Duodenal mucosa (tissue), 2 donors: ENCODE measurements at regions not wholly inside any gene's neighbourhood (a gene's known extent, or its start where the extent isn't known, plus 50 kb on each side); places are given as distances from the start of the nearest gene placed in this dataset.

Source experiments
- H3K27ac ChIP-seq: one replicate; pipeline ENCODE4 v1.7.0; 2013; ENCODE audit warnings: low read depth, low read length
- H3K27me3 ChIP-seq, 2 donors: one replicate each; pipeline ENCODE4 v1.7.0; 2013; ENCODE audit warnings: low read length in 2 of 2, control low read depth in 1 of 2; ENCODE audit not compliant: insufficient read depth in 2 of 2, control insufficient read depth in 1 of 2
- H3K36me3 ChIP-seq, 2 donors: one replicate each; pipeline ENCODE4 v1.7.0; 2013; ENCODE audit warnings: low read length in 2 of 2, control low read depth in 1 of 2; ENCODE audit not compliant: insufficient read depth in 2 of 2, control insufficient read depth in 1 of 2
- H3K4me1 ChIP-seq, 2 donors: one replicate each; pipeline ENCODE4 v1.7.0; 2013; ENCODE audit warnings: low read length in 2 of 2, control low read depth in 1 of 2; ENCODE audit not compliant: insufficient read depth in 2 of 2, control insufficient read depth in 1 of 2
- H3K4me3 ChIP-seq, 2 donors: one replicate each; pipeline ENCODE4 v1.7.0; 2013; ENCODE audit warnings: low read length in 2 of 2, low read depth in 1 of 2
- H3K9ac ChIP-seq, 2 donors: one replicate each; pipeline ENCODE4 v1.7.0; 2013; ENCODE audit warnings: low read length in 2 of 2, low read depth in 1 of 2
- H3K9me3 ChIP-seq, 2 donors: one replicate each; pipeline ENCODE4 v1.7.0; 2013; ENCODE audit warnings: low read length in 2 of 2, control low read depth in 1 of 2; ENCODE audit not compliant: control insufficient read depth in 1 of 2

DNA sequence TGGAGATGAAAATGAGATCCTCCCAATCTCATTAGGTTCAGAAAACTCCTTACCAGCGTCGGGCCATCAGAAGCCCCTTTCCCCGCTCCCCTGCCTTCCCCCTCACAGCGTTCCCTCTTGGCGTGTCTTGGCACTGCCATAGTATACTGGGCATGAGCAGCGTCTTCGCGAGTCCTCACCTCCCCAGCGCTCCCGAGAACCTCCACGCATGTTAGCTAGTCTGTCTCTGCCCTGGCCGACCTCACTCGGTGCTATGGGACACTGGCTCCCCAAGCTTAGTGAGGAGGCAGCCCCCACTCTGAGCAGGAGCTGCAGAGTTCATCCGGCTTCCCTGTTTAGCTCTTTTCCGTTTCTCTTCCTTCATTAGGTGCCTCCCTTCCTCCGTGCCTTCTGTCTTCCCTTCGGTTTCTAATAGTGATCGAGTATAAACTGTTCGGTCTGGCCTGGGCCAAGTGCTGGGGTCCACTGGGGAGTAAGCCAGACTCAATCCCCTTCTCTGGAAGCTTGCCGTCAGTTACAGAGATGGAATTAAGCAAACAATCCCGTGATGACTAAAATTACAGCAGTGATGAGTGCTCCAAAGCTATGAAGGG lies 63.8 kb upstream of the OPCML start:
- H3K27ac ChIP-seq, result no peak overlapping the region
- H3K36me3 ChIP-seq, result no peaks in the 10 kb centered on the region
- H3K9ac ChIP-seq, result no peak overlapping the region
- H3K4me1 ChIP-seq, result no peaks in the 10 kb centered on the region
- H3K27me3 ChIP-seq, result no peaks in the 10 kb centered on the region
- H3K4me3 ChIP-seq, result no peak overlapping the region
- no peaks in the 10 kb centered on the region for H3K9me3 ChIP-seq

DNA sequence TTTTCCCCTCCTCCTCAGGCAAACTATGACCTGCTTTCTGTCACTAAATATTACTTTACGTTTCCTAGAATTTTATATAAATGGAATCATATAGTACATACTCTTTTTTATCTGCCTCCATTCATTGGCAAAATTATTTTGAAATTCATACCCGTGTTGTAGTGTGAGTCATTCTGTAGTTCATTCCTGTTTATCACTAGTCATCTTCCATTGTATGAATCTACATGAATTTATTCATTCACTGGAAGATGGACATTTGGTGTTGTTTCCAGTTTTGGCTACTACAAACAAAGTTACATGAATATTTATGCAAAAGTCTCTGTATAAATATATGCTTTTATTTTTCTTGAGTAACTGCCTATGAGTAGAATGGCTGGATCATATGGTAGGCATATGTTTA lies 60.7 kb upstream of the OPCML start:
- Histone ChIP-seq H3K4me3 (no peak overlapping the region), H3K9ac (no peak overlapping the region), H3K27ac (no peak overlapping the region), H3K27me3 (no peaks in the 10 kb centered on the region), H3K36me3 (no peaks in the 10 kb centered on the region), H3K9me3 (no peaks in the 10 kb centered on the region), H3K4me1 (no peaks in the 10 kb centered on the region)

DNA sequence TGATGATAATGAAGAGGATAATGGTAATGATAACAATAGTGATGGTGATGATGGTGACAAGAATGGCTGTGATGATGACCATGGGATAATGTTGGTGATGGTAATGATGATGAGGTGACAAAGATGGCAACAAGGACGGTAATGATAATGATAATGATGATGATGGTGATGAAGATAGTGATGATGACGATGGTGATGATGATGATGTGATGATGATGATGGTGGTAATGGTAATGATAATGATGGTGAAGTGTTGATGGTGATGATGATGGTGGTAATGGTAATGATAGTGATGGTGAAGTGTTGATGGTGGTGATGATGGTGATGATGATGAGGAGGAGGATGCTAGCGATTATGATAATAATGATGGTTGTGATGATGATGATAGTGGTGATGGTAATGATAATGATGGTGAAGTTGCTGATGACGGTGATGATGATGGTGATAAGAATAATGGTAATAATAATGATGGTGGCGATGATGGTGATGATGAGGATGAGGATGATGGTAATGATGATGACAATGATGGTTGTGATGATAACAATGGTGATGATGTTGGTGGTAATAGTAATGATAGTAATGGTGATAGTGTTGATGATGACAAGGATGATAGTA lies 54.7 kb upstream of the OPCML start:
- Histone ChIP-seq H3K4me1 (no peaks in the 10 kb centered on the region), H3K9ac (no peak overlapping the region), H3K36me3 (no peaks in the 10 kb centered on the region), H3K27ac (no peak overlapping the region), H3K27me3 (no peaks in the 10 kb centered on the region), H3K9me3 (no peaks in the 10 kb centered on the region), H3K4me3 (no peak overlapping the region)

DNA sequence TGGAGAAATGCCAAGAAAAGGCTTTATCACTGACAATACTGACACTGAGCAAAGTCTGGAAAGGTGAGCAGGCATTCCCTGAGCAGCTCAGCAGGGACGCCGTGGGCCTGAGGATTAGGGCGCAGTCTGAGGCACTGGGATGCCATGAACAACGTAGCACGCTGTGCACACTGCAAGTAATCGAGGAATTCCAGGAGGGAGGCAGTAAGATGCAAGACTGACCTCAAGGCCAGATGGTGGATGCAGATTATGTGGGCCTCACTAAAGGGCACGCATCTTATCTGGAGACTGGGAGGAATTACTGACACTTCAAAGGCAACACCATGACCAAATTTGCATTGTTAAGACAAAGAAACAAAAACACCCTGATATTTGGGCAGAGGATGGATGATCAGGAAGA lies 50.4 kb upstream of the OPCML start:
- Histone ChIP-seq H3K4me3 (no peak overlapping the region), H3K9me3 (no peaks in the 10 kb centered on the region), H3K27me3 (no peaks in the 10 kb centered on the region), H3K9ac (no peak overlapping the region), H3K36me3 (no peaks in the 10 kb centered on the region), H3K27ac (no peak overlapping the region), H3K4me1 (no peaks in the 10 kb centered on the region)

DNA sequence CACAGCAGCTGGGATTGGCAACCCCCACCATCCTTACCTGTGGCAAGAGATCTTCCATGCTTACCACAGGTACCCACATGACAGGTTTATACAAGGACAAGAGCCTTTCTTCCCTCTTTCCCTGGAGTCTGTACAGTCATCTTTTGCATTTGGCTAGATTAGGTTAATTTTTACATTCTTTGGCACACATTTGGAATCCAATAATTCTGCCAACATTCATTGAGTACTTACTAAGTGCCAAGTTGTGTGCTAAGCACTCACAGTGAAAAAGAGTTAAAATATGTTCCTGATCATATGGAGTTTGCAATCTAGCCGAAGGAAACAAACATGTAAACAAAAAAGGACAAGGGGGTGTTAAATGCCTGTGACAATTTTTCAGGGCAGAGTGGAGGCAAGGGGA lies 50.0 kb upstream of the OPCML start:
- Histone ChIP-seq H3K27me3 (no peaks in the 10 kb centered on the region), H3K9ac (no peak overlapping the region), H3K9me3 (no peaks in the 10 kb centered on the region), H3K4me1 (no peaks in the 10 kb centered on the region), H3K4me3 (no peak overlapping the region), H3K36me3 (no peaks in the 10 kb centered on the region), H3K27ac (no peak overlapping the region)
